ENCODE measurements at regions not wholly inside any gene's neighbourhood (a gene's known extent, or its start where the extent isn't known, plus 50 kb on each side); places are given as distances from the start of the nearest gene placed in this dataset.
"Not testable (repeated sequence)": the region's sequence is repeated elsewhere in the genome, so short reads cannot be mapped to it uniquely, and the experiment has no call there.

DNA sequence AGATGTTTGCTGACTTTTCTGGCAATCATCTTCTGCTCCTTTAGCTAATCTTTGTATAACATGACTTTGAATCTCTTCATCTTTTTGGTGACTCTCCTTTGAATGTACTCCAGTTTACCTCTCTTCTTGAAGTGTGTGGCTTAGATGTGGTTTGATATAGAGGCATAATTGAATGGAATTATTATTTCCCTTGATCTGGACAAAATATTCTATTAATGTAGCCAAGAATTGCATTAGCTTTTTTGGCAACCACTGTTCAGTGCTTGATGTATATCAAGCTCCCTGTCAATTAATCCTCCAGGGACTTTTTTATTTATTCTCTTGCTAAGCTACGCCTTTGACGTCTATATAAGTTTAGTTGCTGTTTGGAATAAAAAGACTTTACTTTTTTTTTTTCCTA lies 490.8 kb downstream of the PCDH20 start:
- DNase-seq (ENCODE audit: low spot score) = no peak

DNA sequence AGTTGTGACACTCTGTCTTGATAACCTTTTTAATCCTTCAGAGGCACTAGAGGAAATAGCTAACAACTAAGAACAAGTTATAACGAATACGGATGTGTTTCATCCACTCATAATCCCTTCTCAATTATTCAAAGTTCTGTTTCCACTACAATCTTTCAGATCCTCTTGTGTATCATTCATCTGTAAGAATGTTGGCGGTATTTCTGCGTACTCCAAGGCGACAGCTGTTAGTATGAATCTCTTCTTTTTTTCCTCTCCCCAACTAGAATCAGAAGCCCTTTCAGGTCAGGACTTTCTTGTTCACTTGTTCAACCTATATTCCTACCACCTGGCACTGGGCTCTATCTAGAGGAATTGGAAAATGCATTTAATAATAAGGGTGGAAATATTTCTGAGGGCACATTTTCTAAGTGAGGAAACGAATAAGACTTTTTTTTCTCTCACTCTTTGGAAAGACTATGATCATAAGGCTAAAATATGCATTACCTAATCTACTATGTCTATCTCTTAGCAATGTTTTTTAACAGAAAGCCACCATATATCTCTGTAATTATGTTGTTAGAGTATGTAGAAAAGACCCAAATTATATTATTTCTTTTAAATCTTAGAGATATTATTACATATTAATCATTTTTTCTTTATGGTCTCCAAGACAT lies 492.9 kb downstream of the PCDH20 start:
- no peak for DNase-seq (ENCODE audit: low spot score)

DNA sequence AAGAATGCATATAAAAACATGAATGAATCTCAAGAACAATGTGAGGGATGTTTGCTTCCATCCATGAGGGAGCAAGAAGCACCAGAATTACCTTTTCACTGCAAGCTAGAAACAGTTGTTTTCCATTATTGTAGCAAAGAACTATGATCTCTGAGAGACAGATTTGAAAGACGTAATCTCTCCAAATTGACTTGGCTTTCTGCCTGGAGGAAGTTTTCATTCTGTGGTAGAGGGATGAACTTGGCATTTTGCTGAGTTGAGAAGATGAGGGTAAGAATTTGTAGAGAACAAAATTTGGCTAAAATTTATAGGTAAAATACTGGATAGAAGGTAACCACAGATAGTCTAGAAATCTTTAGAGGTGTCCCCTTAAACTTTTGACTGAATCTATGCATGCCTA lies 496.8 kb downstream of the TDRD3 start:
- DNase-seq (ENCODE audit: low spot score) = no peak

DNA sequence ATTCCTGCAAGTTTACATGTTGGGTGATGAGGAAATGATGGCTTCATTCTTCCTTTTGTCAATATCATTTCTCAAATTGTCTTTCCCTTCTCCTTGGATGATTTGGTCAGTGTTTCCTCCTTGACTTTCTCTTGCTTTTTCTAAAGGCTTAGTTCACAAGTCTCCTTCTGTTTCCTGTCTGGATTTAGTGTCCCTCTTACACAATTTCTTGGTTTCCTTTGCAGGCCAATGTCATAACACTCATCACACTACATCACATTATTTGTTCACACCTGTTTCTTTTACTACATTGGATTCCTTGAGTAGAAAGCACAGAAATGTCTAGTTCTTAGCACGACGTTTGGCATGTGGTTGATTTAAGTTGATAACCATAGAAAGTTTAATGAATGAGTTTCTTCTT lies 490.7 kb downstream of the TDRD3 start:
- DNase-seq (ENCODE audit: low spot score) = no peak

DNA sequence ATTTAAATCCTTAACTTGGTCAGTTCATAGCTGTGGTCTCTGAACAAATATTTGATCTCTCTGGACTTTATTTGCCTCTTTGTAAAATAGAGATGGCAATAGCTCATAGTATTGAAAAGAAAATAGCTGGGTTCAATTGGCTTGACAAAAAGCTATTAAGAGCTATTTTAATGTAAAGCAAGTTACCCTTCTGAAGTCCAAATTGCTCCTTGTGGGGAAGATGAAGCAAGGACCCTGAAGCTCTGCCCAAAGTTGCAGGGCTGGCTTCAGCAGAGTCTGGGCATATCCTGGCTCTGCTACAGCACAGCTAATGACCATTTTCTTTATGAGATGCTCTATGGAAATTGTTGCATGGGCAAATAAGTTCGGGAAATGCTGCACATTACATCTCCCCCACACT lies 484.5 kb downstream of the TDRD3 start:
- DNase-seq (ENCODE audit: low spot score) = no peak

- no peak for DNase-seq (ENCODE audit: low spot score)
Observed at GRCh38 chr13:60873116-60873515, 476.1 kb downstream of the TDRD3 start.

GRCh38 chr13:60869941-60870613 lies 473.1 kb downstream of the TDRD3 start:
- no peak for DNase-seq (ENCODE audit: low spot score)

- no peak for DNase-seq (ENCODE audit: low spot score)
Observed at GRCh38 chr13:60869225-60869624, 472.2 kb downstream of the TDRD3 start.

DNA sequence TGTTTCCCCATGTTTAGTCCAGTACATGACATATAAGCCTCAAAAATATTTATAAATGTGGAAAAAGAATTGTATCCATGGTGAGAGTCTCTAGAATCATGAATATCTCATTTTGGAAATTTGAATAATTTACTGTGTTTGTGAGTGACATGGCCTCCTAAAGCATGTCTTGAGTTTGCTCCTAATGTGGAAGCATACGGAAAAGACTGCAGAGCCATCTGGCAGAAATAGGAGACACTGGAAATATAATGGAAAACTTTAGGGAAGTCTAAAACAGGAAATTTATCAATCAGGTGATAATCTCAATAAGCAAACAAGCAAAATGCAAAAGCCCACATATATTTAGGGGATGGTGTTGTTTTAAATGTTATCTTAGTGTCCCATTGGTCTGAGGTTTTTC lies 465.0 kb downstream of the TDRD3 start:
- DNase-seq (ENCODE audit: low spot score) = no peak

DNA sequence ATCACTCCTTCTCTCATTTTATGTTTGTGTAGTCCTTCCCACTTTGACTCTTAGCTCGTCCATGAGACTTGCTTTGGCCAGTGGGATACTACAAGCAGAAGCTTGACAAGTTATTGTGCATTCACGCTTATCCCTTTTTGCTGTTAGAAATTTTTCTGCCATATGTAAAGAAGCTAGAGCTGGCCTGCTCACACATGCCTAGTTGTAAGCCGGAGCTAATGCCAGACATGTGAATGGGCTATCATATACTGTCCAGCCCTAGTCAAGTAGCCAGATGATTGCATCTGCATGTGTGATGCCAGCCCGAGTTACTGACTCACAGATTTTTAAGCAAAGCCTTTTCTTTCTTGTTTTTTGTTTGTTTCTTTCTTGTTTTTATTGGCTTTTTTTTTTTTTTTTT lies 460.7 kb downstream of the TDRD3 start:
- DNase-seq (ENCODE audit: low spot score) = no peak

- no peak for DNase-seq (ENCODE audit: low spot score)
Observed at GRCh38 chr13:60852886-60853285, 455.9 kb downstream of the TDRD3 start.

- DNase-seq (ENCODE audit: low spot score) = no peak
Observed at GRCh38 chr13:60851378-60851777, 454.4 kb downstream of the TDRD3 start.

- DNase-seq (ENCODE audit: low spot score) = no peak
Observed at GRCh38 chr13:60850526-60850925, 453.5 kb downstream of the TDRD3 start.

DNA sequence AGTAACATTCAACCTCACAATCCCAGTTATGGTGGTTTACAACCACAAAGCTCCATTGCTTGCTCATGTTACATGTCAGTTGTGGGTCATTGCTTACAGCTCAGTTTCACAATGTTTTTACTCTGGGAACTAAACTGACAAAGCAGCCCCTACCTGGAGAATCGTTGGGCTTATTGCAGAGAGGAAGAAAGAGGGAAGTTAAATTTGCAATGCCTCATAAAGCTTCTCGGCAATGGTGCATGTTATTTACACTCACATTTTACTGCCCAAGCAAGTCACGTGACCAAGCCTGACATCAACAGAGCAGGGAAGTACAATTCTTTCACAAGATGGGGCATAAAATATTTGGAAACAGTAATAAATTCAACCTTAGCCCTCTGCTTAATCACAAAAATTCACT lies 441.6 kb downstream of the TDRD3 start:
- DNase-seq (ENCODE audit: low spot score) = no peak

- no peak for DNase-seq (ENCODE audit: low spot score)
Observed at GRCh38 chr13:60837806-60838205, 440.8 kb downstream of the TDRD3 start.

- DNase-seq (ENCODE audit: low spot score) = no peak
Observed at GRCh38 chr13:60836821-60837220, 439.8 kb downstream of the TDRD3 start.

DNA sequence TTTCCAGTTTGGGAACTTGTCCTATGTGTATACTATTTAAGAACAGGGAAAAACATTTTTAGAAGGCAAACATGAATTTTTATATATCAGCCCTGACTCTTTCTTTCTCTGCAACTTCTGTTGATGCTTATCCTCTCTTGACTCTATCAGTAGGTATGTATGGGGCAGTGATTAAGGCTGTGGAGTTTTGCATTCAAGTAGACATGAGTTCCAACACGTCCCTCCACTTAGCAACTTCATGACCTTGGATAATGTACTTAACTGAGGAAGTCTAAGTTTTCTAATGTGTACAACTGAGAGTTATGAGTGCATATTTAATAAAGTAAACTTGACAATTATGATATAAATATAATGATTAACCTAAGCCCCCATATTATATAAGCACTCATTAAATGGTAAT lies 414.6 kb downstream of the TDRD3 start:
- DNase-seq (ENCODE audit: low spot score) = no peak

DNA sequence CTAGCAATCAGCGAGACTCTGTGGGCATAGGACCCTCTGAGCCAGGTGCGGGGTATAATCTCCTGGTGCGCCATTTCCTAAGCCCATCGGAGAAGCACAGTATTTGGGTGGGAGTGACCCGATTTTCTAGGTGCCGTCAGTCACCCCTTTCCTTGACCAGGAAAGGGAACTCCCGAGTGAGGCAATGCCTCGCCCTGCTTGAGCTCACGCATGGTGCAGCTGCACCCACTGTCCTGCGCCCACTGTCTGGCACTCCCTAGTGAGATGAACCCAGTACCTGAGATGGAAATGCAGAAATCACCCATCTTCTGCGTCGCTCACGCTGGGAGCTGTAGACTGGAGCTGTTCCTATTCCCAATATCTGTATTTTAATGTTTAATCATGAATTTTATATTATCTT lies 408.6 kb downstream of the TDRD3 start:
- DNase-seq (ENCODE audit: low spot score) = not testable (repeated sequence)

DNA sequence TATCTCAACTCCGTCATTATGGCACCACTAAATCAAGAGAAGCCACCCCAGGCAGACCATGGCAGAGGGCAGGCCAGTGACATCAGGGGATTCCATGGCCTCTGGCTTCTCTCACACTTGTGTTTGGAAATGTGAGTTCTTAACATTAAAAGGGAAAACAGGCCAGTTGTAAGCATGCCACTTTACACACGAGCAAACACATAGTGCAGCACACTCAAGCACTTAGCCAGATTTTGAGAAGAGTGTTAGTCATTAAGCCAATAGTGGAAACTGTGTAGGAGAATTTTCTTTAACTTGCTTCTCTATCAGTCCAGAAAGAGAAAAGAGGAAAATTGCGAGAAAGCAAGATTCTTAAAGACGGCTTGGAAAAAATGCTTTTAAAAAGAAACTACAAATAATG lies 401.5 kb downstream of the TDRD3 start:
- no peak for DNase-seq (ENCODE audit: low spot score)

- no peak for DNase-seq (ENCODE audit: low spot score)
Observed at GRCh38 chr13:60797112-60797511, 400.1 kb downstream of the TDRD3 start.

- DNase-seq (ENCODE audit: low spot score) = no peak
Observed at GRCh38 chr13:60794751-60795150, 397.7 kb downstream of the TDRD3 start.

DNA sequence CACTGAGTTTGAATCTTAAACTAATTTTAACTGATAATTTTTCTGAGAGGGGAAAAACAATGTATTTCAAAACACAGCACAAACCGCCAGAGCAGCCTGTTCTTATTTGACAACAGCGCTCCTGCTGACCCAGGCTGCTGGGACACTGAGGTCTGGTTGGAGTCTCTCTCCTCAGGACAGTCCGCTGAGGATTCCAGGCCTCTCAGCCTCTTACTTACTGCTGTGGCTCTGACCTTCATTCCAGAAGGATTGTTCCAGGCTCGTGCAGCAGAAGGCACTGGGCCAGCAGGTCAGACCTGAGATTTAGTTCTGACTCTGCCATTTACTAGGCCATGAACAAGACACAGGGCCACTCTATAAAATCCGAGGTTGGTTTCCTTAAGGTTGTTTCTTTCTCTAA lies 393.6 kb downstream of the TDRD3 start:
- no peak for DNase-seq (ENCODE audit: low spot score)

DNA sequence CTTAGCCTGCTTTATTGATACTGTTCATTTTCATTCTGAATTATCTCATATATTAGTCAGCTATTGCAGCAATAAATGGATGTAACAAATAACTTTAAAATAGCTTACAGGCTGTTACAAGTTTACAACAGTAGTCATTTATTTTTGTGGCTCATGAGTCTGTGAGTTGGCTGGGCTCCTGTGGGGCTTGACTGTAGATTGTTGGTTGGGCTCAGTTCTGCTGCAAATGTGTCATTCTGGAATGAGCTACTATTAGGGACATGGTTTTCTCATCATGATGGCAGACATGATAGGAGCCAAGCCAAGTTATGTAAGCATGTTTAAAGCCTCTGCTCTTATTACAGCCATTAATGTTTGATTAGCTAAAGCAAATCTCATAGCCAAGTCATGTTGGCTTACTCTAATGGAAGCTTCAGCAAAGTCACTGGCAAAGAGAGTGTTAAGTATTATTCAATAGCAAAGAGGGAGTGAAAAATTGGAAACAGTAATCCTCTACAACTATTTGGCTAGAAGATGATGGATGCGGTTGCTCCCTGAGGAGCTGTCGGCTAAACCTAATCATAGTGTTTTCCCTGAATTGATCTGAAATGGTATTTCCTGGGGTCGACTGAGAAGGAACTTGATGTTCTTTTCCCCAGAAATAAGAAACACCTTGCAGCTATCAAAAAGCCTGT lies 391.3 kb downstream of the TDRD3 start:
- DNase-seq (ENCODE audit: low spot score) = peak; percentile 38

DNA sequence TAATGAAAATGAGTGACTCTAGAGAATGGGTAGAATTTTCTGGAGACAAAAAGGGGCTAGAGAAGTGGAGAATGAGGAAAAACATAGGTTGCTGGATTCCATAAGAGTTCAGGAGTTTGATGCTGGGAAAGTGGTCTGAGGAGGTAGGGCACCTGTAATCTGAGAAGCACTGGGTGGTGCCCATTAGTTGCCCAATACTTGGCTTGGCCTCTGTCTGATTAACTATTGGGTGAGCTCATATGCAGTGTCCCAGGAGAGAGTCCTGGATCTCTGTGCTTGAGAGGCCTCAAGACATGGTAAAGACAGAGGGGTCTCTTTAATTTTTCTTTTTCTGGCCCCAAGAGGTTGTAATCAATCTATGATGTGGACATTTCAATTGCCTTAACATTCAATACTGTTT lies 390.1 kb downstream of the TDRD3 start:
- DNase-seq (ENCODE audit: low spot score) = no peak
